ENCODE measurements at regions not wholly inside any gene's neighbourhood (a gene's known extent, or its start where the extent isn't known, plus 50 kb on each side); places are given as distances from the start of the nearest gene placed in this dataset.
A peak's percentile ranks its signal among the peaks of the same experiment; 100 is the strongest.
"Not testable (repeated sequence)": the region's sequence is repeated elsewhere in the genome, so short reads cannot be mapped to it uniquely, and the experiment has no call there.

GRCh38 chr14:38592764-38593442, 337.0 kb upstream of the CLEC14A start:
- DNase-seq (ENCODE audit: low read depth) = no peak

DNA sequence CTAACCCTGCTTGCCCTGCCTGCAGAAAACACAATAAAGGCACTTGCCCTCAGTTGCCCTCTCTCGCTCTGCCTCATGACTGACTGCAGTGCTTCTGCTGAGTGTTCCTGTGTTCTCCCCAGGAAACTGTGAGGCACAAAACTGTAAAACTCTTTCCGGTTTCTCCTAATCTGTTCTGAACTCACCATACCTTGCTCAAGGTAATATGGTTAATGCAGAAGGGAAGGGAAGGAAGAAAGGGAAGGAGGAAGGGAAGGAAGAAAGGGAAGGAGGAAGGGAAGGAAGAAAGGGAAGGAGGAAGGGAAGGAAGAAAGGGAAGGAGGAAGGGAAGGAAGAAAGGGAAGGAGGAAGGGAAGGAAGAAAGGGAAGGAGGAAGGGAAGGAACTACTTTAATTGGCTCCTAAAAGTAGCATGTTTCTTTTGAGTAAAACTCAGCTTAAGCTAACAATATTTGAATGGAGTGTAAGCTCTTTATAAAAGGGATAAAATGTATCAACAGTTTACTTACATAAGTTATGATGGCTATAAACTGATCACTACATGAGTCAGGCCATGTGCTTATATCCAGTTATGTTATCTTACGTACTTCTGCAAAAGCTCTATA, 334.0 kb upstream of the CLEC14A start:
- no peak for DNase-seq (ENCODE audit: low read depth)

- DNase-seq (ENCODE audit: low read depth) = no peak
These were observed 327.6 kb upstream of the CLEC14A start for GRCh38 chr14:38583471-38583870.

- DNase-seq (ENCODE audit: low read depth) = peak; percentile 63
These were observed 322.4 kb upstream of the CLEC14A start for GRCh38 chr14:38578278-38578681.

DNA sequence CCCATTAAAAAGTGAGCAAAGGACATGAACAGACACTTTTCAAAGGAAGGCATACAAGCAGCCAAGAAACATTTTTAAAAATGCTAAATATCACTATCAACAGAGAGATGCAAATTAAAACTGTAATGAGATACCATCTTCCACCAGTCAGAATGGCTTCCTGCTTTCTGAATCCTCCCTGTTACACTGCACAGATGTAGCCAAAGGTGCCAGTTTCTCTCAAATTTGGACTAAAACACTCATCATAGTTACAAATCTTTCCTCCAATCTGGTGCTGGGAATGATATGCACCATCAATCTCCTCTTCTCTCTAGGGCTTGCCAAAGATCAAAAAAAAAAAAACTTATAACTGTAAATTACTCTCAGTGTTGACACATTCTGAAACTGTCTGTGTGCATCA, 311.8 kb upstream of the CLEC14A start:
- no peak for DNase-seq (ENCODE audit: low read depth)

DNA sequence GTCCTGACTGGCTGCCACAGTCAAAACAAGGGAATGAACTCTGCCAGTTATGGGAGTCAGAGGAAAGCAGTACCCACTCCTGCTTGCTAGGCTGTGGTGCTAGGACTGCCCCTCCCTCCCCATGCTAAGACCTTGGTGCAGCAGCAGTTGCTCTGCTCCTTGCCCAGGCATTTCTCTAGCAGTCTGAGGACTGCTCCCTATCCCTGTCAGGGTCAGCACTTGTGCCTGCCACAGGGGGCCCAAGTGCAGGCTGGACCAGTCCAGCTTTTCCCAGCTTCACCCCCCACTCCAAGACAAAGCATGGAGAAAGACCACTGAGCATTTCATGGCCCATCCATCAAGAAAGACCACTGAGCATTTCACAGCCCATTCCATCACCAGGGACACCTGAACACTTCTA, 305.8 kb upstream of the CLEC14A start:
- DNase-seq (ENCODE audit: low read depth) = no peak

DNA sequence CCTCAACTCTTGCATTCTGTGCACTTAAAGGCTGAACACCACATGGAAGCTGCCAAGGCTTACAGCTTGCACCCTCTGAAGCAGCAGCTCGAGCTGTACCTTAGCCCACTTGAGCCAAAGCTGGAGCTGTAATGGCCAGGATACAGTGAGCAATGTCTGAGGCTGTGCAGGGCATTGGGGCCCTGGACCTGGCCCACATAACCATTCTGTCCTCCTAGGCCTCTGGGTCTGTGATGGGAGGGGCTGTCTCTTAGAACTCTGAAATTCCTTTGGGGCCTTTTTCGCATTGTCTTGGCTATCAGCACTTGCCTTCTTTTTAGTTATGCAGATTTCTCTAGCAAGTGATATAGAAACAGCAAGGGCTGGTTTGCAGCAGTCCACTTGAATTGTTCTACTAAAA, 303.8 kb upstream of the CLEC14A start:
- DNase-seq (ENCODE audit: low read depth) = no peak

DNA sequence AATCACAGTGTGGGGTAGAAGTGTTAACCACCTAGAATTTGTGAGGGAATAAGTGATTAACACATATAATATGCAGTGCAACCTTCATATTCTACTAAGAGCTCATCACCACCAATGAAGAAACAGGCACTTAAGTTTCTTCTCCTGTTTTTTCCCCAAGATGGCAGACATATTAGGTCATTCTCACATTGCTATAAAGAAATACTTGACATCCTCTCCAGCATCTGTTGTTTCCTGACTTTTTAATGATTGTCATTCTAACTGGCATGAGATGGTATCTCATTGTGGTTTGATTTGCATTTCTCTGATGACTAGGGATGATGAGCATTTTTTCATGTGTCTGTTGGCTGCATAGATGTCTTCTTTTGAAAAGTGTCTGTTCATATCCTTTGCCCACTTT, 301.5 kb upstream of the CLEC14A start:
- DNase-seq (ENCODE audit: low read depth) = not testable (repeated sequence)

DNA sequence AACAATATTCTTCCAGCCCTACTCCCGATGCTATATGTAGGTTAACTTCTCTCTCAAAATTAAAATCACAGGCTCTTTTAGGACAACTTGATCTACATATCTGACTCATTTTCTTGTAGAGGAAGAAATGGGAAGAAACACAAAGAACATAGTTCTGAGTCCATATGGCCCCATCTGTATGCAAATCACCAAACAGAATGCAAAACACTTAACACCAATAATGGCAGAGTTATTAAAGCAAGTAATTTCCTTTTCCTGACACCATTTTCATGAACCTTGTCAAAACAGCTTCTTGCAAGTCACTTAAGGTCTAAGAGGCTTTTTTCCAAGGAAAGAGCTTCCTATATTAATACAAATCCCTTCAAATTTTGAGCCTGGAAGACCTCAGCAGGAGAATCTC, 300.4 kb upstream of the CLEC14A start:
- no peak for DNase-seq (ENCODE audit: low read depth)

GRCh38 chr14:38554026-38554425, 298.1 kb upstream of the CLEC14A start:
- no peak for DNase-seq (ENCODE audit: low read depth)

GRCh38 chr14:38553586-38553985, 297.7 kb upstream of the CLEC14A start:
- DNase-seq (ENCODE audit: low read depth) = no peak

DNA sequence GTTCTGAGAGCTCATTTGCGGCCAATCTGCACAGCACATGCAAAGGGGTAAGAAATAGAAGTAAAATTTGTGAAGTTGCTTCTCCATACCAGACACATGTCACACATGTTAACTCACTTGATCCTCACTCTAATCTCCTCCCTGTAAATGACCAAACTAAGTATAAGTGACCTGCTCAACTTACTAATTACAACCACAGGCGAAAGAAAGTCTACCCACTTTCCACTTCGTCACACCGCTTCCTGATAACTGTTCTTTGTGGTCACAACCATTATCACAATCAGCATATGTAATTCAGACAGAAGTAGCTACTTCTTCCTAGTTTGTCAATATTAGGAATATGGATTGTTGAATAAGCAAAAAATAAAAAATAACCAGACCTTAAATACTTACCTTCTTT, 293.7 kb upstream of the CLEC14A start:
- DNase-seq (ENCODE audit: low read depth) = no peak

DNA sequence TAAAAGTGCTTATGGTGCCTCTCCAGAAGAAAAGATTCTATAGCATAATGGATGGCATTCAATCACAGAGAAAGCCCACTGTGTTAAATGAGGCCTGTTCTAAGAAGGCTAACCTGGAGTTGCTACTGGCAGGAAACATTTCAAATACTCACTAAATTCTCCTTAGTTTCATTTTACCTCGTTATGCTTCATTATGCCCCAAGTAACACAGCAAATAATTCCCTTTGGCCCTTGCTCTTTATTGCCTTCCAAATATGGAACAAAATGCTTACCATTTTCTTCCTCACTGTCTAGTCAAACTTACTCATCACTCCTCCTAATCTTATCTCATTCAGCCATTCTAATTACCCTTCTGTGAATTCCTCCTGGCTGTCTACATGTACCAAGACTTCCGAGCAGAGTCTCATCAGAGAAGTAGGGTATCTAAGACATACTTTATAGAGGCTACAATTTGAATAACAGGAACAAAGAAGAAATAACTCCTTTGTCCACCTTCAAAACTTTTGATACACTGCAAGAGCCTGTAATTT, 292.1 kb upstream of the CLEC14A start:
- no peak for DNase-seq (ENCODE audit: low read depth)

GRCh38 chr14:38546932-38547551, 291.1 kb upstream of the CLEC14A start:
- no peak for DNase-seq (ENCODE audit: low read depth)

- no peak for DNase-seq (ENCODE audit: low read depth)
These were observed 288.9 kb upstream of the CLEC14A start for GRCh38 chr14:38544776-38545175.

- DNase-seq (ENCODE audit: low read depth) = not testable (repeated sequence)
These were observed 288.0 kb upstream of the CLEC14A start for GRCh38 chr14:38543851-38544250.

GRCh38 chr14:38538053-38538452, 282.2 kb upstream of the CLEC14A start:
- DNase-seq (ENCODE audit: low read depth) = not testable (repeated sequence)

- DNase-seq (ENCODE audit: low read depth) = peak; percentile 7
These were observed 280.6 kb upstream of the CLEC14A start for GRCh38 chr14:38536376-38537038.

GRCh38 chr14:38528582-38528981, 272.7 kb upstream of the CLEC14A start:
- no peak for DNase-seq (ENCODE audit: low read depth)

DNA sequence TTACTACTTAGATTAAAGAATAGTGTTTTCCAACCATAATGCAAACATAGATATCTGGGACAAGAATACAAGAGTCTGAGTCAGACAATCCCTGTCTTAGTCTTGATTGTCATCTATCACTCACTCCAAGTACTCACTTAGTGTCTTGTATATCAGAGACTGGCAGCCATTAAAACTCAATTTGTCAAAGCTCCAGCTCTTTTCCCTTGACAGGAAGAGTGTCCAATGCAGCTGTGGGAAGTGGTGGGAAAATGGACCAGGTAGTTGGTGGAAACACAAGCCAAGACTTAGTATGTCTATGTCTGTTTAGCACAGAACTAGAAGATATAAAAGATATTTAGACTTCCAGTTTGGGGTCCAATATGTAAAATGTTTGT, 271.6 kb upstream of the CLEC14A start:
- DNase-seq (ENCODE audit: low read depth) = no peak

GRCh38 chr14:38526826-38527501, 271.1 kb upstream of the CLEC14A start:
- DNase-seq (ENCODE audit: low read depth) = no peak

Data from myocyte (in vitro differentiated cells).